HepG2 (cell line): ENCODE measurements at regions not wholly inside any gene's neighbourhood (a gene's known extent, or its start where the extent isn't known, plus 50 kb on each side); places are given as distances from the start of the nearest gene placed in this dataset.

Experiments
- ATAC-seq: fragments of 200-7000 bp; cut with Tn5 transposase; 3 replicates; pipeline ENCODE4 v1.9.1; 2020; ENCODE audit warnings: mild to moderate bottlenecking, moderate library complexity
- BruUV-seq: library from RNA; stranded (reverse); fragments of 400-500 nt; replicated peaks from 2 replicates; lab custom pipeline; 2021; lab: Mats Ljungman, UMichigan
- CTCF ChIA-PET: fragments of 300-600 bp; formaldehyde crosslinking; extraction: SDS; loops from one replicate; lab custom pipeline; 2021; ENCODE audit warnings: low total read pairs, inconsistent platforms, low intra/inter-chr PET ratio; lab: Yijun Ruan, JAX
- POLR2A ChIA-PET: fragments of 350-600 bp; sonication (Branson Sonifier 250); formaldehyde crosslinking; loops from one replicate; lab custom pipeline; 2020; ENCODE audit warnings: antibody characterized with exemption, inconsistent platforms; lab: Yijun Ruan, JAX
- DNase-seq: peaks from one replicate; pipeline ENCODE4 v3.0.0-alpha.2; 2015; ENCODE audit warnings: low spot score
- FAIRE-seq: peaks from 3 replicates; lab custom pipeline; 2011; peaks lifted over from hg19 to GRCh38; lab: Jason Lieb, UNC
- H2AFZ ChIP-seq: one replicate; pipeline ENCODE4 v1.6.1; 2011; ENCODE audit warnings: low read length, inconsistent platforms
- H3K27ac ChIP-seq: fragments of 300-600 bp; 3 replicates; pipeline ENCODE4 v1.8.0; 2011; ENCODE audit warnings: mixed run types, mild to moderate bottlenecking, mixed read lengths, low read length, inconsistent platforms; ENCODE audit not compliant: insufficient read depth; ENCODE audit errors: extremely low read length
- H3K27me3 ChIP-seq, 2 experiments: fragments of 200-600 bp in 1 of 2; 2 replicates in 1 of 2; 3 replicates in 1 of 2; pipeline versions ENCODE4 v1.6.0 to v1.8.0; 2011; ENCODE audit warnings: low read length in 2 of 2, mild to moderate bottlenecking in 2 of 2, moderate library complexity in 2 of 2, inconsistent platforms in 1 of 2; ENCODE audit not compliant: insufficient read depth in 2 of 2, control insufficient read depth in 1 of 2
- H3K36me3 ChIP-seq, 2 experiments: fragments of 200-600 bp in 1 of 2; replicated peaks in 1 of 2; 2 replicates in 1 of 2; 3 replicates in 1 of 2; pipeline versions ENCODE4 v1.5.1 to v1.8.0; 2011; ENCODE audit warnings: low read length in 2 of 2, inconsistent platforms in 1 of 2; ENCODE audit not compliant: insufficient read depth in 2 of 2, control insufficient read depth in 1 of 2
- H3K4me1 ChIP-seq: 2 replicates; pipeline ENCODE4 v1.5.1; 2012; ENCODE audit warnings: low read length, inconsistent platforms; ENCODE audit not compliant: insufficient read depth
- H3K4me2 ChIP-seq: 2 replicates; pipeline ENCODE4 v1.6.0; 2011; ENCODE audit warnings: low read depth, low read length, inconsistent platforms
- H3K4me3 ChIP-seq, 3 experiments: fragments of 200-600 bp in 1 of 3; sonication (generic), shearing (Covaris generic) in 1 of 3; replicated peaks in 1 of 3; 2 replicates each; pipeline ENCODE4 v1.5.1; 2011 to 2016; ENCODE audit warnings: low read length in 3 of 3, inconsistent platforms in 2 of 3, low read depth in 2 of 3, mild to moderate bottlenecking in 2 of 3, control low read depth in 1 of 3, mixed read lengths in 1 of 3; ENCODE audit not compliant: insufficient read depth in 1 of 3
- H3K79me2 ChIP-seq: one replicate; pipeline ENCODE4 v1.6.1; 2011; ENCODE audit warnings: low read length, inconsistent platforms; ENCODE audit not compliant: insufficient read depth
- H3K9ac ChIP-seq: 2 replicates; pipeline ENCODE4 v1.6.0; 2011; ENCODE audit warnings: mild to moderate bottlenecking, low read depth, low read length, inconsistent platforms; ENCODE audit not compliant: insufficient read depth
- H3K9me3 ChIP-seq: 2 replicates; pipeline ENCODE4 v1.5.1; 2012; ENCODE audit warnings: mild to moderate bottlenecking, low read length
- H4K20me1 ChIP-seq: 2 replicates; pipeline ENCODE4 v1.6.0; 2011; ENCODE audit warnings: inconsistent platforms, mild to moderate bottlenecking, low read length, moderate library complexity; ENCODE audit not compliant: insufficient read depth
- ADNP ChIP-seq: sonication (generic); formaldehyde crosslinking; IDR thresholded peaks from 2 replicates; pipeline ENCODE4 v1.4.0; 2020; ENCODE audit warnings: missing genetic modification reagents
- KLF13 ChIP-seq: sonication (generic); formaldehyde crosslinking; IDR thresholded peaks from 2 replicates; pipeline ENCODE4 v1.4.0; 2020; ENCODE audit warnings: mild to moderate bottlenecking, missing genetic modification reagents
- MBNL3 ChIP-seq: fragments of 250-450 bp; sonication (Bioruptor Pico); conservative IDR thresholded peaks from 2 replicates; pipeline ENCODE4 v1.8.0; 2022; ENCODE audit warnings: mild to moderate bottlenecking, inconsistent platforms
- PHF21A ChIP-seq: sonication (generic); formaldehyde crosslinking; IDR thresholded peaks from 2 replicates; pipeline ENCODE4 v1.5.0; 2020; ENCODE audit warnings: mild to moderate bottlenecking, missing genetic modification reagents
- RFX3 ChIP-seq: IDR thresholded peaks from 2 replicates; pipeline ENCODE4 v1.6.1; 2016; ENCODE audit warnings: missing biosample characterization, missing genetic modification reagents
- RFX5 ChIP-seq: IDR thresholded peaks from 2 replicates; pipeline ENCODE4 v1.6.1; 2011; ENCODE audit warnings: low read depth, low read length, improper control_type of control experiment
- SIN3A ChIP-seq: IDR thresholded peaks from 2 replicates; pipeline ENCODE4 v1.6.1; 2011; ENCODE audit warnings: low read depth, mild to moderate bottlenecking, control low read depth, low read length, borderline replicate concordance
- ZNF121 ChIP-seq: sonication (generic); formaldehyde crosslinking; IDR thresholded peaks from 2 replicates; pipeline ENCODE4 v1.5.0; 2020; ENCODE audit warnings: mild to moderate bottlenecking, missing genetic modification reagents
- ZNF432 ChIP-seq: sonication (generic); formaldehyde crosslinking; IDR thresholded peaks from 2 replicates; pipeline ENCODE4 v1.5.0; 2020; ENCODE audit warnings: missing genetic modification reagents, mild to moderate bottlenecking, borderline replicate concordance
- ZNF75D ChIP-seq: sonication (generic); formaldehyde crosslinking; IDR thresholded peaks from 2 replicates; pipeline ENCODE4 v1.8.1; 2023; ENCODE audit warnings: missing genetic modification reagents, mild to moderate bottlenecking, borderline replicate concordance
- WGBS: methylation state at CpG from one replicate; pipeline ENCODE4 v1.1.6; 2017; ENCODE audit warnings: low lambda C conversion rate; 5-methylcytosine and 5-hydroxymethylcytosine counted together
- in situ Hi-C: cut with HindIII; loops from 2 replicates; pipeline ENCODE4 v1.10.0; 2017; ENCODE audit warnings: low pct_unique_long_range_greater_than_20kb; ENCODE audit not compliant: extremely low pct_ligation_motif_present
- intact Hi-C: fragments of 100-400 bp; cut with micrococcal nuclease; formaldehyde crosslinking; loops from one replicate; pipeline ENCODE4 v1.10.0; 2022; ENCODE audit not compliant: unreplicated experiment
- TF ChIP-seq, protein P1 (sequence below): sonication (generic); formaldehyde crosslinking; IDR thresholded peaks from 2 replicates; pipeline ENCODE4 v1.4.0; 2020; ENCODE audit warnings: missing genetic modification reagents, borderline replicate concordance
- TF ChIP-seq, protein P2 (sequence below): IDR thresholded peaks from 2 replicates; pipeline ENCODE4 v1.6.1; 2016; ENCODE audit warnings: missing genetic modification reagents, missing compliant biosample characterization
- TF ChIP-seq, protein P3 (sequence below): sonication (generic); formaldehyde crosslinking; IDR thresholded peaks from 2 replicates; pipeline ENCODE4 v1.4.0; 2020; ENCODE audit warnings: mild to moderate bottlenecking, missing genetic modification reagents
- TF ChIP-seq, protein P4 (sequence below): sonication (generic); formaldehyde crosslinking; IDR thresholded peaks from 2 replicates; pipeline ENCODE4 v1.5.0; 2020; ENCODE audit warnings: missing genetic modification reagents

DNA sequence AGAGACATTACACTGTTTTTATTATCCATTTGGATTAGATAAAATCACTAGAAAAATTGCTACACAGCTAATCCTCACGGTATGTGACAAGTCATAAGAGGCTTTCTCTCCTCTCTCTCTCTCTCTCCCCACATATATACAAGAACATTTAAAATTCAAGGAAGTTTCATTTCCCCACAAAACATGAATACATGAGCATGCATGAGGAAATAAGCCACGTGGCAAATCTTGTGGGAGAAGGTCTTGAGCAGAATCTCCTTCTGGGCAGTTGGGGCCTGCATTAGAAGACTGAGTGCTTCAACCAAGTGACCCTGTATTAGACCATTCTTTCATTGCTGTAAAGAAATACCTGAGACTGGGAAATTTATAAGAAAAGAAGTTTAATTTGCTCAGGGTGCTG is 1313.1 kb downstream of the MRPL39 start (continued):
- TF ChIP-seq, protein P1, sequence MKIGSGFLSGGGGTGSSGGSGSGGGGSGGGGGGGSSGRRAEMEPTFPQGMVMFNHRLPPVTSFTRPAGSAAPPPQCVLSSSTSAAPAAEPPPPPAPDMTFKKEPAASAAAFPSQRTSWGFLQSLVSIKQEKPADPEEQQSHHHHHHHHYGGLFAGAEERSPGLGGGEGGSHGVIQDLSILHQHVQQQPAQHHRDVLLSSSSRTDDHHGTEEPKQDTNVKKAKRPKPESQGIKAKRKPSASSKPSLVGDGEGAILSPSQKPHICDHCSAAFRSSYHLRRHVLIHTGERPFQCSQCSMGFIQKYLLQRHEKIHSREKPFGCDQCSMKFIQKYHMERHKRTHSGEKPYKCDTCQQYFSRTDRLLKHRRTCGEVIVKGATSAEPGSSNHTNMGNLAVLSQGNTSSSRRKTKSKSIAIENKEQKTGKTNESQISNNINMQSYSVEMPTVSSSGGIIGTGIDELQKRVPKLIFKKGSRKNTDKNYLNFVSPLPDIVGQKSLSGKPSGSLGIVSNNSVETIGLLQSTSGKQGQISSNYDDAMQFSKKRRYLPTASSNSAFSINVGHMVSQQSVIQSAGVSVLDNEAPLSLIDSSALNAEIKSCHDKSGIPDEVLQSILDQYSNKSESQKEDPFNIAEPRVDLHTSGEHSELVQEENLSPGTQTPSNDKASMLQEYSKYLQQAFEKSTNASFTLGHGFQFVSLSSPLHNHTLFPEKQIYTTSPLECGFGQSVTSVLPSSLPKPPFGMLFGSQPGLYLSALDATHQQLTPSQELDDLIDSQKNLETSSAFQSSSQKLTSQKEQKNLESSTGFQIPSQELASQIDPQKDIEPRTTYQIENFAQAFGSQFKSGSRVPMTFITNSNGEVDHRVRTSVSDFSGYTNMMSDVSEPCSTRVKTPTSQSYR, result no peak
- TF ChIP-seq, protein P2, sequence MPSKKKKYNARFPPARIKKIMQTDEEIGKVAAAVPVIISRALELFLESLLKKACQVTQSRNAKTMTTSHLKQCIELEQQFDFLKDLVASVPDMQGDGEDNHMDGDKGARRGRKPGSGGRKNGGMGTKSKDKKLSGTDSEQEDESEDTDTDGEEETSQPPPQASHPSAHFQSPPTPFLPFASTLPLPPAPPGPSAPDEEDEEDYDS (CRISPR knock-in tag), result no peak
- no peak for TF ChIP-seq ZNF432
- no peak for TF ChIP-seq SIN3A

DNA sequence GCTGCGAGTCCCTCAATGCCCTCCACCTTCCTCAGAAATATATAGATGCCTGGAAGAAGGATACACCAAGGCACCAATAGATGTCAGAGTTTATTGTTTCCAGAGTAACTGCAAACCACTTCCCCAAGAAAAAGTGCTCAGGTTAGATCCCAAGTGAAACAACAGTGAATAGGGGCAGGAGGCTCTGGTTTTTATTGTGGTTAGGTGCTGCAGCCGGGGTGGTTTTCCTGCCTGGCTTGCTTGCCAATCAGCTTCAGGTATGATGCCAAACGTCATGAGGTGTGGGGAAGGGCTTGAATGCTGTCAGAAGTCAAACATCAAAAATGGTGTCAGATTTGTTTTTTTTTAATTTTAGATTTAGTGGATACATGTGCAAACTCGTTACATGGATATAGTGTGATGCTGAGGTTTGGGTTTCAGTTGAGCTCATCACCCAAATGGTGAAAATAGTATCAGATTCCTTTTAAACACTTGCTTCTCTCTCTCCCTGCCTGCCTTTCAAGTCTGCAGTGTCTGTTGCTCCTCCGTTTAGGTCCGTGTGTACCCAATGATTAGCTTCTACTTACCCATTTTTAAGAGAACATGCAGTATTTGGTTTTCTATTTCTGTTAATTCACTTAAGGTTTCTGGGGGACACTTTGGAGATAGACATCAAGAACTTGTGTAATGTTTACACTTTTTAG is 1317.0 kb downstream of the MRPL39 start:
- FAIRE-seq, result no peak
- POLR2A ChIA-PET, result no interaction called here
- Histone ChIP-seq H3K36me3 (no peaks in the 10 kb centered on the region), H3K9me3 (peaks cover 58% of the 10 kb centered on the region), H3K4me3 (no peak overlapping the region), H2AFZ (no peak overlapping the region)
- intact Hi-C loops, result no loop called here
- no TSS peak for BruUV-seq
- TF ChIP-seq PHF21A (no peak), RFX3 (CRISPR knock-in tag) (no peak), ZNF75D (no peak), KLF13 (CRISPR knock-in tag) (no peak), MBNL3 (CRISPR knock-in tag) (no peak), ZNF121 (CRISPR knock-in tag) (no peak), RFX5 (no peak), ADNP (CRISPR knock-in tag) (no peak)
- TF ChIP-seq, protein P3, sequence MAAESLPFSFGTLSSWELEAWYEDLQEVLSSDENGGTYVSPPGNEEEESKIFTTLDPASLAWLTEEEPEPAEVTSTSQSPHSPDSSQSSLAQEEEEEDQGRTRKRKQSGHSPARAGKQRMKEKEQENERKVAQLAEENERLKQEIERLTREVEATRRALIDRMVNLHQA (CRISPR knock-in tag), result no peak
- TF ChIP-seq, protein P4, sequence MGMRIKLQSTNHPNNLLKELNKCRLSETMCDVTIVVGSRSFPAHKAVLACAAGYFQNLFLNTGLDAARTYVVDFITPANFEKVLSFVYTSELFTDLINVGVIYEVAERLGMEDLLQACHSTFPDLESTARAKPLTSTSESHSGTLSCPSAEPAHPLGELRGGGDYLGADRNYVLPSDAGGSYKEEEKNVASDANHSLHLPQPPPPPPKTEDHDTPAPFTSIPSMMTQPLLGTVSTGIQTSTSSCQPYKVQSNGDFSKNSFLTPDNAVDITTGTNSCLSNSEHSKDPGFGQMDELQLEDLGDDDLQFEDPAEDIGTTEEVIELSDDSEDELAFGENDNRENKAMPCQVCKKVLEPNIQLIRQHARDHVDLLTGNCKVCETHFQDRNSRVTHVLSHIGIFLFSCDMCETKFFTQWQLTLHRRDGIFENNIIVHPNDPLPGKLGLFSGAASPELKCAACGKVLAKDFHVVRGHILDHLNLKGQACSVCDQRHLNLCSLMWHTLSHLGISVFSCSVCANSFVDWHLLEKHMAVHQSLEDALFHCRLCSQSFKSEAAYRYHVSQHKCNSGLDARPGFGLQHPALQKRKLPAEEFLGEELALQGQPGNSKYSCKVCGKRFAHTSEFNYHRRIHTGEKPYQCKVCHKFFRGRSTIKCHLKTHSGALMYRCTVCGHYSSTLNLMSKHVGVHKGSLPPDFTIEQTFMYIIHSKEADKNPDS, result no peak
- TF ChIP-seq, all 625 proteins: peak for 0
- CTCF ChIA-PET, result no interaction called here
- Histone ChIP-seq H3K27me3 (no peaks in the 10 kb centered on the region), H3K27ac (no peak overlapping the region), H3K4me2 (no peak overlapping the region), H3K9ac (no peak overlapping the region), H3K4me1 (no peaks in the 10 kb centered on the region), H3K79me2 (no peaks in the 10 kb centered on the region), H4K20me1 (no peaks in the 10 kb centered on the region)
- 4% methylated on average over 6 of the region's 6 CpGs for WGBS
- no peak for ATAC-seq
- DNase-seq, result no peak
- in situ Hi-C loops, result no loop called here
